Uterus (tissue), 3 donors: ENCODE measurements at regions not wholly inside any gene's neighbourhood (a gene's known extent, or its start where the extent isn't known, plus 50 kb on each side); places are given as distances from the start of the nearest gene placed in this dataset.

Source experiments
- DNase-seq, 2 donors: peaks; one replicate each; pipeline ENCODE4 v3.0.0-alpha.2; 2019 to 2020
- H3K27ac ChIP-seq, 2 donors: fragments of 200-600 bp; sonication (generic); 1 replicate in 1 of 2; 2 replicates in 1 of 2; pipeline ENCODE4 v1.5.1; 2016 to 2018
- H3K27me3 ChIP-seq, 2 donors: fragments of 200-600 bp; sonication (generic); one replicate each; pipeline ENCODE4 v1.5.1; 2018 to 2019; ENCODE audit warnings: control low read depth in 1 of 2
- H3K36me3 ChIP-seq, 2 donors: fragments of 200-600 bp; sonication (generic); one replicate each; pipeline ENCODE4 v1.5.1; 2019; ENCODE audit warnings: control low read depth in 1 of 2
- H3K4me1 ChIP-seq, 2 donors: fragments of 200-600 bp; sonication (generic); one replicate each; pipeline ENCODE4 v1.5.1; 2018 to 2019; ENCODE audit warnings: control low read depth in 1 of 2
- H3K4me3 ChIP-seq, 2 donors: fragments of 200-600 bp; sonication (generic); 1 replicate in 1 of 2; 2 replicates in 1 of 2; pipeline ENCODE4 v1.5.1; 2018 to 2019; ENCODE audit warnings: mild to moderate bottlenecking in 1 of 2
- H3K9me3 ChIP-seq, 2 donors: fragments of 200-600 bp; sonication (generic); one replicate each; pipeline ENCODE4 v1.5.1; 2019; ENCODE audit warnings: control low read depth in 1 of 2
- CTCF ChIP-seq, 4 experiments: fragments of 200-600 bp in 2 of 4; fragments of 450-650 bp in 2 of 4; sonication (generic) in 2 of 4; IDR thresholded peaks; one replicate each; pipeline ENCODE4 v1.5.1; 2016 to 2019; ENCODE audit warnings: antibody characterized with exemption in 4 of 4, mild to moderate bottlenecking in 2 of 4, moderate library complexity in 1 of 4
- POLR2A ChIP-seq, 2 donors: fragments of 450-650 bp; IDR thresholded peaks; one replicate each; pipeline ENCODE4 v1.6.1; 2016; ENCODE audit warnings: antibody characterized with exemption in 2 of 2, mild to moderate bottlenecking in 1 of 2, moderate library complexity in 1 of 2
- intact Hi-C: fragments of 100-400 bp; cut with DNase I; formaldehyde crosslinking; loops from one replicate; pipeline ENCODE4 v1.15.1; 2023; ENCODE audit warnings: low total_unique reads
- donor health status: DM: yes; HTN: yes; CAD: no.

- no peaks in the 10 kb centered on the region for H3K27me3 ChIP-seq
- no peaks in the 10 kb centered on the region for H3K36me3 ChIP-seq
- H3K4me1 ChIP-seq = peaks cover 5 to 7% of the 10 kb centered on the region in 2 donors
- TF ChIP-seq CTCF (IDR thresholded peaks at IDR 0.05) (no peak), POLR2A (IDR thresholded peaks at IDR 0.05) (no peak)
- H3K27ac ChIP-seq = peak overlapping the region; percentile 72 to 76
- H3K9me3 ChIP-seq = no peaks in the 10 kb centered on the region
- DNase-seq = no peak
- intact Hi-C loops = no loop called here
- H3K4me3 ChIP-seq = no peak overlapping the region
These were observed 108.3 kb upstream of the FAM20A start for GRCh38 chr17:68709461-68709860.

- H3K4me3 ChIP-seq = no peak overlapping the region
- no peak for DNase-seq
- H3K36me3 ChIP-seq = no peaks in the 10 kb centered on the region
- no peak for TF ChIP-seq CTCF (IDR thresholded peaks at IDR 0.05)
- no peak for TF ChIP-seq POLR2A (IDR thresholded peaks at IDR 0.05)
- H3K9me3 ChIP-seq = no peaks in the 10 kb centered on the region
- no peaks in the 10 kb centered on the region for H3K27me3 ChIP-seq
- intact Hi-C loops = no loop called here
- H3K27ac ChIP-seq = peak overlapping the region; percentile 66 to 70
- peaks cover 0 to 5% of the 10 kb centered on the region in 2 donors for H3K4me1 ChIP-seq
These were observed 105.9 kb upstream of the FAM20A start for GRCh38 chr17:68707031-68707430.

- H3K4me3 ChIP-seq = no peak overlapping the region
- H3K27me3 ChIP-seq = no peaks in the 10 kb centered on the region
- no peak for DNase-seq
- H3K36me3 ChIP-seq = no peaks in the 10 kb centered on the region
- peak overlapping the region; percentile 66 to 70 for H3K27ac ChIP-seq
- peaks cover 0 to under 1% of the 10 kb centered on the region in 2 donors for H3K4me1 ChIP-seq
- TF ChIP-seq CTCF (IDR thresholded peaks at IDR 0.05) (no peak), POLR2A (IDR thresholded peaks at IDR 0.05) (no peak)
- no peaks in the 10 kb centered on the region for H3K9me3 ChIP-seq
- intact Hi-C loops = no loop called here
These were observed 105.3 kb upstream of the FAM20A start for GRCh38 chr17:68706356-68706920.

GRCh38 chr17:68705714-68706076 is 104.5 kb upstream of the FAM20A start:
- H3K27ac ChIP-seq = peak overlapping the region in 1 of 2 donors; percentile 66
- no peak for DNase-seq
- H3K4me1 ChIP-seq = no peaks in the 10 kb centered on the region
- no peaks in the 10 kb centered on the region for H3K36me3 ChIP-seq
- intact Hi-C loops = no loop called here
- H3K9me3 ChIP-seq = no peaks in the 10 kb centered on the region
- TF ChIP-seq CTCF (IDR thresholded peaks at IDR 0.05) (no peak), POLR2A (IDR thresholded peaks at IDR 0.05) (no peak)
- H3K27me3 ChIP-seq = no peaks in the 10 kb centered on the region
- H3K4me3 ChIP-seq = no peak overlapping the region

GRCh38 chr17:68704871-68705713 is 103.9 kb upstream of the FAM20A start:
- Histone ChIP-seq H3K4me1 (no peaks in the 10 kb centered on the region), H3K36me3 (no peaks in the 10 kb centered on the region), H3K4me3 (no peak overlapping the region), H3K27me3 (no peaks in the 10 kb centered on the region), H3K9me3 (no peaks in the 10 kb centered on the region), H3K27ac (peak overlapping the region; percentile 15 to 66)
- no peak for DNase-seq
- TF ChIP-seq POLR2A (IDR thresholded peaks at IDR 0.05) = no peak
- TF ChIP-seq CTCF (IDR thresholded peaks at IDR 0.05) = no peak
- intact Hi-C loops = no loop called here
